ENCODE measurements at regions not wholly inside any gene's neighbourhood (a gene's known extent, or its start where the extent isn't known, plus 50 kb on each side); places are given as distances from the start of the nearest gene placed in this dataset.

GRCh38 chr5:4905674-4906520, 234.2 kb upstream of the ADAMTS16 start:
- Mint-ChIP-seq H3K4me1 (no peaks in the 10 kb centered on the region), H3K27me3 (no peaks in the 10 kb centered on the region), H3K36me3 (ENCODE audit: low read depth) (no peaks in the 10 kb centered on the region), H3K9me3 (no peaks in the 10 kb centered on the region), H3K4me3 (no peak overlapping the region), H3K27ac (no peak overlapping the region)
- DNase-seq: no peak
- ATAC-seq (ENCODE audit: low read depth): no peak
- ChIA-PET POLR2A (no interaction called here), CTCF (no interaction called here)
- intact Hi-C loops (cut with micrococcal nuclease): no loop called here
- no peak for TF ChIP-seq CTCF (IDR thresholded peaks at IDR 0.05)

GRCh38 chr5:4906786-4907185, 233.3 kb upstream of the ADAMTS16 start:
- POLR2A ChIA-PET: no interaction called here

GRCh38 chr5:4907571-4907970, 232.6 kb upstream of the ADAMTS16 start:
- intact Hi-C loops (cut with micrococcal nuclease): no loop called here
- Mint-ChIP-seq H3K4me1 (no peaks in the 10 kb centered on the region), H3K36me3 (ENCODE audit: low read depth) (no peaks in the 10 kb centered on the region), H3K27me3 (no peaks in the 10 kb centered on the region), H3K9me3 (no peaks in the 10 kb centered on the region), H3K27ac (no peak overlapping the region), H3K4me3 (no peak overlapping the region)
- TF ChIP-seq CTCF (IDR thresholded peaks at IDR 0.05): no peak
- ATAC-seq (ENCODE audit: low read depth): no peak
- CTCF ChIA-PET: no interaction called here
- POLR2A ChIA-PET: no interaction called here
- DNase-seq: no peak

More at GRCh38 chr5:4906786-4907185, 233.3 kb upstream of the ADAMTS16 start:
- Mint-ChIP-seq H3K36me3 (ENCODE audit: low read depth) (no peaks in the 10 kb centered on the region), H3K9me3 (no peaks in the 10 kb centered on the region), H3K27ac (no peak overlapping the region), H3K4me1 (no peaks in the 10 kb centered on the region), H3K4me3 (no peak overlapping the region), H3K27me3 (no peaks in the 10 kb centered on the region)
- intact Hi-C loops (cut with micrococcal nuclease): no loop called here
- CTCF ChIA-PET: no interaction called here
- no peak for TF ChIP-seq CTCF (IDR thresholded peaks at IDR 0.05)
- DNase-seq (no peak), ATAC-seq (ENCODE audit: low read depth) (no peak)

- no peak for TF ChIP-seq CTCF (IDR thresholded peaks at IDR 0.05)
- intact Hi-C loops (cut with micrococcal nuclease): no loop called here
- Mint-ChIP-seq H3K9me3 (no peaks in the 10 kb centered on the region), H3K36me3 (ENCODE audit: low read depth) (no peaks in the 10 kb centered on the region), H3K4me1 (no peaks in the 10 kb centered on the region), H3K27ac (no peak overlapping the region), H3K4me3 (no peak overlapping the region), H3K27me3 (no peaks in the 10 kb centered on the region)
- ChIA-PET CTCF (interaction anchor here (0.6 kb wide), 1 partner anchor 11 kb away, joined by 3 read pairs; no protein-coding TSS in a partner anchor), POLR2A (no interaction called here)
- no peak for DNase-seq
- ATAC-seq (ENCODE audit: low read depth): no peak
These were observed 231.0 kb upstream of the ADAMTS16 start for GRCh38 chr5:4909086-4909485.

GRCh38 chr5:4911646-4912403, 228.3 kb upstream of the ADAMTS16 start:
- no peak overlapping the region for H3K4me3 Mint-ChIP-seq
- H3K27me3 Mint-ChIP-seq: no peaks in the 10 kb centered on the region
- intact Hi-C loops (cut with micrococcal nuclease): no loop called here
- H3K4me1 Mint-ChIP-seq: no peaks in the 10 kb centered on the region
- H3K36me3 Mint-ChIP-seq (ENCODE audit: low read depth): no peaks in the 10 kb centered on the region
- H3K9me3 Mint-ChIP-seq: no peaks in the 10 kb centered on the region
- ATAC-seq (ENCODE audit: low read depth) (no peak), DNase-seq (no peak)
- ChIA-PET CTCF (no interaction called here), POLR2A (no interaction called here)
- TF ChIP-seq CTCF (IDR thresholded peaks at IDR 0.05): no peak
- H3K27ac Mint-ChIP-seq: no peak overlapping the region

Data from activated B cell treated with CpG ODN at 0.5 μM for 24 hours (primary cell).